B cell (primary cell): ENCODE measurements at regions not wholly inside any gene's neighbourhood (a gene's known extent, or its start where the extent isn't known, plus 50 kb on each side); places are given as distances from the start of the nearest gene placed in this dataset.

Source experiments
- CTCF ChIP-seq: fragments of 200-600 bp; IDR thresholded peaks from one replicate; pipeline ENCODE4 v1.8.0; 2022; ENCODE audit warnings: antibody characterized with exemption, mild to moderate bottlenecking
- EZH2 ChIP-seq: IDR thresholded peaks from 2 replicates; pipeline ENCODE4 v1.6.1; 2012; ENCODE audit warnings: borderline replicate concordance, low read depth, mild to moderate bottlenecking, moderate library complexity, low read length; ENCODE audit not compliant: insufficient read depth, poor library complexity, severe bottlenecking

- no peak for TF ChIP-seq EZH2
- peak; percentile 20 for TF ChIP-seq CTCF
Observed at GRCh38 chrX:136954930-136955329, 74.4 kb upstream of the RBMX start.
